Pancreas (tissue), 10 donors: ENCODE measurements at regions not wholly inside any gene's neighbourhood (a gene's known extent, or its start where the extent isn't known, plus 50 kb on each side); places are given as distances from the start of the nearest gene placed in this dataset.
A peak's percentile ranks its signal among the peaks of the same experiment; 100 is the strongest.

ENCODE experiments used
- ATAC-seq, 4 donors: fragments of 200-7000 bp; cut with Tn5 transposase; one replicate each; pipeline versions ENCODE4 v1.8.0 to v1.9.1; 2020; ENCODE audit warnings: mild to moderate bottlenecking in 4 of 4, moderate library complexity in 4 of 4
- DNase-seq, 6 donors: peaks; one replicate each; pipeline ENCODE4 v3.0.0-alpha.2; 2020
- FAIRE-seq: peaks from 2 replicates; lab custom pipeline; 2012; peaks lifted over from hg19 to GRCh38; lab: Jason Lieb, UNC
- H3K27ac ChIP-seq, 4 donors: fragments of 200-600 bp; sonication (generic); 1 replicate in 3 of 4; 2 replicates in 1 of 4; pipeline versions ENCODE4 v1.5.0 to v1.8.0; 2020
- H3K27me3 ChIP-seq, 4 donors: fragments of 200-600 bp; one replicate each; pipeline ENCODE4 v1.8.0; 2021
- H3K36me3 ChIP-seq, 3 donors: fragments of 200-600 bp; sonication (generic) in 1 of 3; one replicate each; pipeline versions ENCODE4 v1.5.0 to v1.8.0; 2020 to 2021
- H3K4me1 ChIP-seq, 3 donors: fragments of 200-600 bp; one replicate each; pipeline ENCODE4 v1.8.0; 2021
- H3K4me3 ChIP-seq, 4 donors: fragments of 200-600 bp; sonication (generic) in 2 of 4; one replicate each; pipeline versions ENCODE4 v1.5.0 to v1.8.0; 2020 to 2021
- H3K9me3 ChIP-seq, 4 donors: fragments of 200-600 bp; one replicate each; pipeline ENCODE4 v1.8.0; 2021
- WGBS, 2 donors: extraction: QIAGEN DNeasy Blood & Tissue Kit; methylation state at CpG; one replicate each; pipeline ENCODE4 v1.1.7; 2013; 5-methylcytosine and 5-hydroxymethylcytosine counted together
- intact Hi-C, 3 donors: fragments of 100-400 bp; cut with DNase I; formaldehyde crosslinking; loops; one replicate each; pipeline versions ENCODE4 v1.11.1 to v1.14.2; 2022
- TF ChIP-seq, protein P1 (sequence below), 4 donors: fragments of 200-600 bp; sonication (generic) in 3 of 4; IDR thresholded peaks; one replicate each; pipeline versions ENCODE4 v1.5.0 to v1.8.0; 2021; ENCODE audit warnings: antibody characterized with exemption in 4 of 4
- donor health status: healthy with polysubstance abuse.
- donor health status: DM: no; HTN: no; CAD: no; lungs with moderate emphysema.
- donor health status: DM: no; HTN: no; CAD: no.
- donor health status: control.
- donor health status: control.
- donor health status: Bipolar disorder and iron deficiency.
- donor health status: DM: yes; HTN: yes; CAD: no.
- donor health status: DM: no; HTN: no; CAD: no.
- donor health status: DM: no; HTN: no; CAD: no.
- donor health status: DM: yes; HTN: yes; CAD: no.

DNA sequence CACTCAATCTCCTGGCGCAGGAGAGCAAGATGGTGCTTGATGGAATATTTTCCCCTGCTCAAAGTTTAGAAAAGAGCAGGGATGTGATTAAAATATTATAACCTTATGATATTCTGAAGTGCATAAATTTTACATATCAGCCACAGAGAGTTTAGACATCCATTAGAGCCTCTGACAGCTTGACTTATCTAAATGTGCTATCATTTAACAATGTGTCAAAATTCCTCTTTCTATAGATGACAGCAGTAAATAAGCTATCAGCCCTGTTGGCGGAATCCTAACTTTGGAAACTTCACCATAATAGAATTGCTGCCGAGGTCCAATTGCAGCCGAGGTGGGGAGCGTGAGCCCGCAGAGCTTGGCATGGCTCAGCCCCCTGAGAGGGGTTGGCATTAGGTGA lies 117.7 kb upstream of the MYL2 start:
- FAIRE-seq (no peak), DNase-seq (no peak), ATAC-seq (no peak)
- Histone ChIP-seq H3K9me3 (no peaks in the 10 kb centered on the region), H3K27ac (no peak overlapping the region), H3K27me3 (peaks cover 0 to 18% (median 6%) of the 10 kb centered on the region in 4 donors), H3K36me3 (no peaks in the 10 kb centered on the region), H3K4me1 (peaks cover 0 to 5% (median 0%) of the 10 kb centered on the region in 3 donors), H3K4me3 (no peak overlapping the region)
- intact Hi-C loops: no loop called here
- TF ChIP-seq, protein P1, sequence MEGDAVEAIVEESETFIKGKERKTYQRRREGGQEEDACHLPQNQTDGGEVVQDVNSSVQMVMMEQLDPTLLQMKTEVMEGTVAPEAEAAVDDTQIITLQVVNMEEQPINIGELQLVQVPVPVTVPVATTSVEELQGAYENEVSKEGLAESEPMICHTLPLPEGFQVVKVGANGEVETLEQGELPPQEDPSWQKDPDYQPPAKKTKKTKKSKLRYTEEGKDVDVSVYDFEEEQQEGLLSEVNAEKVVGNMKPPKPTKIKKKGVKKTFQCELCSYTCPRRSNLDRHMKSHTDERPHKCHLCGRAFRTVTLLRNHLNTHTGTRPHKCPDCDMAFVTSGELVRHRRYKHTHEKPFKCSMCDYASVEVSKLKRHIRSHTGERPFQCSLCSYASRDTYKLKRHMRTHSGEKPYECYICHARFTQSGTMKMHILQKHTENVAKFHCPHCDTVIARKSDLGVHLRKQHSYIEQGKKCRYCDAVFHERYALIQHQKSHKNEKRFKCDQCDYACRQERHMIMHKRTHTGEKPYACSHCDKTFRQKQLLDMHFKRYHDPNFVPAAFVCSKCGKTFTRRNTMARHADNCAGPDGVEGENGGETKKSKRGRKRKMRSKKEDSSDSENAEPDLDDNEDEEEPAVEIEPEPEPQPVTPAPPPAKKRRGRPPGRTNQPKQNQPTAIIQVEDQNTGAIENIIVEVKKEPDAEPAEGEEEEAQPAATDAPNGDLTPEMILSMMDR (IDR thresholded peaks at IDR 0.05): no peak
- 58 to 64% methylated on average over 6 of the region's 6 CpGs for WGBS, 2 donors

DNA sequence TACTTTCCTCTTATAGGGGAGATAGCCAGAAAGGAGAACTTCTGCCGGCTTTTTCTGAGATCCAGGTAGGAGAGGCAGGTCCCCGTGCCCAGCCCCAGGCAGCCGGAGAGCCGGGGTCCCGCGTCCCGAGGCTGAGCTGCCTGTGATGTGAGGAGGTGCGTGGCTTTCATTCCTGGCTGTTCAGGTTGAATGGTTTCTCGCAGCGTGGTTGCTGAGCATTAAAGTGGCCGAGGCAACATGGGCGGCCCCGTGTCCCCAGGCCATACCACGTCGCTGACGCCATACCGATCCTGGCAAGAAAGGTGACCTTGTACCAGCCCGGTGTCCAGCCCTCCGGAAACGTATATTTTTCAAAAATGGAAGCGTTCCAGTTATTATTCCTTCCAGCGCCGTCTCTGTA lies 116.7 kb upstream of the MYL2 start:
- TF ChIP-seq, protein P1 (IDR thresholded peaks at IDR 0.05): no peak
- peak overlapping the region in 1 of 4 donors; percentile 35 for H3K4me3 ChIP-seq
- ATAC-seq (peak in 2 of 4 donors; percentile 26 to 30), DNase-seq (peak in 1 of 6 donors; percentile 53), FAIRE-seq (no peak)
- H3K4me1 ChIP-seq: peaks cover 0 to 5% (median 0%) of the 10 kb centered on the region in 3 donors
- no peak overlapping the region for H3K27ac ChIP-seq
- WGBS, 2 donors: 13 to 18% methylated on average over 23 of the region's 23 CpGs
- intact Hi-C loops: no loop called here
- H3K9me3 ChIP-seq: no peaks in the 10 kb centered on the region
- peaks cover 0 to 27% (median 8%) of the 10 kb centered on the region in 4 donors for H3K27me3 ChIP-seq
- H3K36me3 ChIP-seq: no peaks in the 10 kb centered on the region

DNA sequence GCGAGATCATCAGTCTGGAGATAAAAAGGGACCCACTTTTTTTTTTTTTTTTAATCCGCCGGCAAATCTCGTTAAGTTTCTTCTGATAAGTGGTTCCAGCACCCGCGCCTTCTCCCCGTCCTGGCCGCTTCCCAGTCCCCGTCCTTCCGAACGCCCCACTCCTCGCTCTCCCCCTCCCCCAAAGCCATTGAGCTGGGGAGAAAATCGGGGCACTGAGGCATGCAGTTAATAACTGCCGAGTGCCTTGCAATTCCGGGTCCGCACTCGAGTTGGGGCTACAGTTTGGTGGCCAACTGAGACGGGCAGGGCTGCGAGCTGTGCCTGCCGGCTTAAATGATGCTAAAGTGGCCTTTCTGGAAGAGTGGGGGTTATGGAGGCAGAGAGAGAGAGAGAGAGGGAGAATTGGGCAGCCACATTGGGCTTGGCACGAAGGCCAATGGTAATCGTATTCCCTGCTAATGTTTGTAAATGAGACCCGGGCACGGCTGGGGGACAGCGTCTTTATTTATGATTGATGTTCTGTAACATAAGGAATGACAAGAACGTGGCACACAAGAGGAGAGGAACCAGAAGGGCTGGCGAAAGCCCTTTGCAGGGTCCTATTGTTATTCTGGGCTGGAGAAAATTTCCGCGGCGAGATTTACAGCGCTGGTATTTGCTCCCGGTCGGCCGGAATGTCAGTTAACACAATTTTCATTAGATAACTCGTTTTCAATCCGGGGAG lies 115.4 kb upstream of the MYL2 start:
- Histone ChIP-seq H3K27ac (no peak overlapping the region), H3K27me3 (peaks cover 0 to 35% (median 8%) of the 10 kb centered on the region in 4 donors), H3K4me3 (no peak overlapping the region), H3K4me1 (peaks cover 0 to 5% (median 0%) of the 10 kb centered on the region in 3 donors), H3K36me3 (no peaks in the 10 kb centered on the region), H3K9me3 (no peaks in the 10 kb centered on the region)
- ATAC-seq: no peak
- TF ChIP-seq, protein P1 (IDR thresholded peaks at IDR 0.05): no peak
- FAIRE-seq: no peak
- WGBS, 2 donors: 1 to 2% methylated on average over 36 of the region's 36 CpGs
- intact Hi-C loops: no loop called here
- DNase-seq: no peak

DNA sequence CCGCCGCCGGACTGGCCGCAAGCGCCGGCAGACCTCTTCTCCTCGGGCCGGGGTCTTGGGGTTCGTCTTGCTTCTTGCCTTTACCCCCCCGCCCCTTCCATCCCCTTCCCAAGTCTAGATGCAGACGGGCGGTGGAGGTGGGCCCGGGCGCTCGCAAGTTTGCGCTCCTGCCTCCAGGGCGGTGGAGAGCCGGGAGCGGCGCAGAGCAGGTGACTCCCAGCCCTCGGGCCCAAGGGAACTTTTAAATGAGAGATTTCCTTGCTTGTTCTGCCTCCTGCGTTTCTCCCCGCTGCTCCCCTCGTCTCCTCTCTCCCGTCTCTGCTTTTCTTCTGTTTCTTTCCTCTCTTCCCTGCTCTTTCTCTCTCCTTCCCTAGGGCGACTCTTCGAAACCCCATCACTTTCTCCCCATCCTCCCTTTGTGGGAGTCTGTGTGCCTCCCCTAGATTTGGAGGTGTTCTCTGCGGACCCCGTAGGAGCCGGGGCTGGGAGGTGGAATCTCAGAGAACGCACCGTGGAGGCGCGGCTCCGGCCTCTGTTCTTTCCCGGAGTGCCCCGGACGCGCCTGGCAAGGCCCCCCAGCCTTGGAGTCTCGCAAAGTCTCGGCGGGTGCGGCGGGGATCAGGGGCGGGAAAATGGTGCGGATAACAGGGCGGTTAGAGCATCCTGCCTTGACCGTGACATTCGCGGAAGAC lies 114.7 kb upstream of the MYL2 start:
- 2 to 3% methylated on average over 50 of the region's 50 CpGs for WGBS, 2 donors
- FAIRE-seq (no peak), DNase-seq (no peak), ATAC-seq (no peak)
- TF ChIP-seq, protein P1 (IDR thresholded peaks at IDR 0.05): no peak
- H3K9me3 ChIP-seq: no peaks in the 10 kb centered on the region
- H3K27ac ChIP-seq: no peak overlapping the region
- H3K27me3 ChIP-seq: peaks cover 0 to 40% (median 8%) of the 10 kb centered on the region in 4 donors
- H3K4me3 ChIP-seq: no peak overlapping the region
- peaks cover 0 to 5% (median 0%) of the 10 kb centered on the region in 3 donors for H3K4me1 ChIP-seq
- H3K36me3 ChIP-seq: no peaks in the 10 kb centered on the region
- intact Hi-C loops: no loop called here
